ENCODE measurements at regions not wholly inside any gene's neighbourhood (a gene's known extent, or its start where the extent isn't known, plus 50 kb on each side); places are given as distances from the start of the nearest gene placed in this dataset.

GRCh38 chr3:71991046-71991445, 206.1 kb upstream of the PROK2 start:
- WGBS (ENCODE audit: missing lambda C conversion rate): 11% methylated on average over 3 of the region's 3 CpGs
- H3K4me3 ChIP-seq: no peak overlapping the region
- no peak for TF ChIP-seq REST (IDR thresholded peaks at IDR 0.05)
- no peak for TF ChIP-seq CHD2 (IDR thresholded peaks at IDR 0.05; ENCODE audit: low read length, partially characterized antibody)
- TF ChIP-seq, protein P1, sequence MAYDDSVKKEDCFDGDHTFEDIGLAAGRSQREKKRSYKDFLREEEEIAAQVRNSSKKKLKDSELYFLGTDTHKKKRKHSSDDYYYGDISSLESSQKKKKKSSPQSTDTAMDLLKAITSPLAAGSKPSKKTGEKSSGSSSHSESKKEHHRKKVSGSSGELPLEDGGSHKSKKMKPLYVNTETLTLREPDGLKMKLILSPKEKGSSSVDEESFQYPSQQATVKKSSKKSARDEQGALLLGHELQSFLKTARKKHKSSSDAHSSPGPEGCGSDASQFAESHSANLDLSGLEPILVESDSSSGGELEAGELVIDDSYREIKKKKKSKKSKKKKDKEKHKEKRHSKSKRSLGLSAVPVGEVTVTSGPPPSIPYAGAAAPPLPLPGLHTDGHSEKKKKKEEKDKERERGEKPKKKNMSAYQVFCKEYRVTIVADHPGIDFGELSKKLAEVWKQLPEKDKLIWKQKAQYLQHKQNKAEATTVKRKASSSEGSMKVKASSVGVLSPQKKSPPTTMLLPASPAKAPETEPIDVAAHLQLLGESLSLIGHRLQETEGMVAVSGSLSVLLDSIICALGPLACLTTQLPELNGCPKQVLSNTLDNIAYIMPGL (CRISPR knock-in tag; IDR thresholded peaks at IDR 0.05; ENCODE audit: borderline replicate concordance): no peak
- TF ChIP-seq RFX5 (IDR thresholded peaks at IDR 0.05): no peak
- TF ChIP-seq MAX (IDR thresholded peaks at IDR 0.05): no peak
- TF ChIP-seq CTCF (IDR thresholded peaks at IDR 0.05): no peak
- TF ChIP-seq POLR2AphosphoS2 (conservative IDR thresholded peaks at IDR 0.05; ENCODE audit: low read length): no peak
- CTCF ChIA-PET: interaction anchor here (1.1 kb wide), 1 partner anchor 60 kb away, joined by 3 read pairs; no protein-coding TSS in a partner anchor
- peaks cover 6% of the 10 kb centered on the region; the same call in 1 of the 3 replicates for H3K4me1 ChIP-seq
- H3K27ac ChIP-seq: no peak overlapping the region
- H3K9me3 ChIP-seq: no peaks in the 10 kb centered on the region
- DNase-seq (ENCODE audit: low read depth in 1 of 2, low spot score in 1 of 2) (no peak), FAIRE-seq (no peak), ATAC-seq (no peak)
- POLR2A ChIA-PET: no interaction called here
- no peak overlapping the region for H3K4me2 ChIP-seq

- ChIA-PET CTCF (interaction anchor here (1.1 kb wide), 1 partner anchor 60 kb away, joined by 3 read pairs; no protein-coding TSS in a partner anchor), POLR2A (no interaction called here)
- TF ChIP-seq, protein P1 (CRISPR knock-in tag; IDR thresholded peaks at IDR 0.05; ENCODE audit: borderline replicate concordance): no peak
- TF ChIP-seq CHD2 (IDR thresholded peaks at IDR 0.05; ENCODE audit: low read length, partially characterized antibody): no peak
- no peak for TF ChIP-seq TFCP2L1 (CRISPR knock-in tag; IDR thresholded peaks at IDR 0.05)
- TF ChIP-seq ZFP36 (IDR thresholded peaks at IDR 0.05; ENCODE audit: borderline replicate concordance, partially characterized antibody): no peak
- no peak for TF ChIP-seq PHF8 (IDR thresholded peaks at IDR 0.05; ENCODE audit: borderline replicate concordance, low read depth)
- TF ChIP-seq SMC3 (IDR thresholded peaks at IDR 0.05): no peak
- no peak for TF ChIP-seq POLR2A (IDR thresholded peaks at IDR 0.05; ENCODE audit: low read length)
- TF ChIP-seq RFX5 (IDR thresholded peaks at IDR 0.05): no peak
- no peak for TF ChIP-seq ZNF302 (CRISPR knock-in tag; IDR thresholded peaks at IDR 0.05)
- no peak for TF ChIP-seq KDM5A (IDR thresholded peaks at IDR 0.05)
- no peak for DNase-seq (ENCODE audit: low read depth in 1 of 2, low spot score in 1 of 2)
- Histone ChIP-seq H3K4me1 (peaks cover 6% of the 10 kb centered on the region; the same call in 1 of the 3 replicates), H3K9me3 (no peaks in the 10 kb centered on the region), H3K27ac (no peak overlapping the region), H3K4me3 (no peak overlapping the region), H3K4me2 (no peak overlapping the region)
- ATAC-seq: no peak
- no peak for FAIRE-seq
These were observed 205.6 kb upstream of the PROK2 start for GRCh38 chr3:71990545-71990944.
